ENCODE measurements at regions not wholly inside any gene's neighbourhood (a gene's known extent, or its start where the extent isn't known, plus 50 kb on each side); places are given as distances from the start of the nearest gene placed in this dataset.
"Not testable (repeated sequence)": the region's sequence is repeated elsewhere in the genome, so short reads cannot be mapped to it uniquely, and the experiment has no call there.

- BruUV-seq (replicated peaks): not testable (repeated sequence)
- WGBS, 2 experiments (ENCODE audit: extremely low coverage in 2 of 2, insufficient read length in 1 of 2): 33% methylated on average over 5 of the region's 5 CpGs; no CpG with 5 or more reads in 1 of the 2 experiments
These were observed 52.5 kb upstream of the TMEM97 start for GRCh38 chr17:28266547-28266920.

More at GRCh38 chr17:28266547-28266920, 52.5 kb upstream of the TMEM97 start:
- dilution Hi-C loops (cut with HindIII; ENCODE audit: low sequenced_read_pairs, unreplicated experiment); H3K14ac ChIP-seq (replicated peaks; ENCODE audit: low read depth, low read length); H3K9me1 ChIP-seq (ENCODE audit: insufficient read depth, low read length); H2AK9ac ChIP-seq (replicated peaks; ENCODE audit: low read depth, low read length, poor library complexity); H4K5ac ChIP-seq (ENCODE audit: low read depth, low read length); H3K79me1 ChIP-seq (ENCODE audit: low read depth in 1 of 2, low read length in 2 of 2); H3K36me3 ChIP-seq (ENCODE audit: control insufficient read depth, insufficient read depth, low read length); H2BK15ac ChIP-seq (ENCODE audit: low read depth, low read length); H3K4me1 ChIP-seq (ENCODE audit: control insufficient read depth, insufficient read depth, low read length); intact Hi-C loops (cut with micrococcal nuclease); H2BK5ac ChIP-seq (ENCODE audit: low read depth, low read length, poor library complexity, severe bottlenecking); H2AFZ ChIP-seq (replicated peaks; ENCODE audit: low read length, poor library complexity); H2AK5ac ChIP-seq (ENCODE audit: low read depth, low read length); H4K91ac ChIP-seq (ENCODE audit: insufficient read depth, low read depth, low read length); H3K4me2 ChIP-seq (ENCODE audit: low read depth, low read length); ATAC-seq (ENCODE audit: low read depth); H3K23ac ChIP-seq (ENCODE audit: low read depth, low read length); H4K20me1 ChIP-seq (ENCODE audit: insufficient read depth, low read length); DNase-seq; in situ Hi-C loops (cut with MboI; ENCODE audit: low sequenced_read_pairs); H3K4ac ChIP-seq (ENCODE audit: low read depth, low read length); H3K27ac ChIP-seq (ENCODE audit: insufficient read depth, low read length); POLR2A ChIA-PET (ENCODE audit: unreplicated experiment); H2BK20ac ChIP-seq (ENCODE audit: low read depth, low read length); H3K9ac ChIP-seq (ENCODE audit: low read depth, low read length); H3K4me3 ChIP-seq (ENCODE audit: insufficient read depth, low read depth, low read length); H2BK120ac ChIP-seq (ENCODE audit: low read depth, low read length); H3K18ac ChIP-seq (ENCODE audit: low read depth, low read length); H4K8ac ChIP-seq (ENCODE audit: low read depth in 2 of 2, low read length in 2 of 2); H3K56ac ChIP-seq (ENCODE audit: extremely low read depth, insufficient read depth, low read length): not testable (repeated sequence)
- CTCF ChIA-PET: interaction anchor here (1.7 kb wide), 1 partner anchor 15 kb away, joined by 3 read pairs; no protein-coding TSS in a partner anchor
- TF ChIP-seq MAFK (IDR thresholded peaks at IDR 0.05; ENCODE audit: low read depth, low read length): peak; percentile 85
- peaks cover 13% of the 10 kb centered on the region for H3K27me3 ChIP-seq (ENCODE audit: control insufficient read depth, insufficient read depth, low read length)
- peaks cover 14% of the 10 kb centered on the region for H3K9me3 ChIP-seq (ENCODE audit: control insufficient read depth, insufficient read depth, low read length)
